Fibroblast of skin of right biceps (primary cell): ENCODE measurements at regions not wholly inside any gene's neighbourhood (a gene's known extent, or its start where the extent isn't known, plus 50 kb on each side); places are given as distances from the start of the nearest gene placed in this dataset.
"Not testable (repeated sequence)": the region's sequence is repeated elsewhere in the genome, so short reads cannot be mapped to it uniquely, and the experiment has no call there.

ENCODE experiments used
- DNase-seq: peaks from one replicate; pipeline ENCODE4 v3.0.0-alpha.2; 2013

DNA sequence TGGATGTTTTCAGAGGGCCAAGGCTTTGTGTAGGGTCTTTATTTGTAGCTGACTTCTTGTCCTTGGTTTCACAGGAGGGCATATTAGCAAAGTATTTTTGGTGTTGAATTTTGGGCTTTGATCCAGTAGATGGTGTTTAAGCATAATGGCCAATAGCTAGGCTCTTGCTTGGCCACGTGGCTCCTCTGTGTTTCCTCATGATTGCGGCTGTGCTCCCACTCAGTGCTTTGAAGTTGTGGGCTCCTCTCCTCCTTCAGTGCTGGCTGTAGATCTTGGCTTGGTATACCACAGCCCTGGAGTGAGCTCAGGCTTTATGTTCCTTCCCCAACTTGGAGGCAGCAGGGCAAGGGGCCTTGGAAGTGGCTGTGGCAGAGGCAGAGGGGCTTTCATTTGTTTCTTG is 107.2 kb upstream of the CENPE start:
- no peak for DNase-seq

DNA sequence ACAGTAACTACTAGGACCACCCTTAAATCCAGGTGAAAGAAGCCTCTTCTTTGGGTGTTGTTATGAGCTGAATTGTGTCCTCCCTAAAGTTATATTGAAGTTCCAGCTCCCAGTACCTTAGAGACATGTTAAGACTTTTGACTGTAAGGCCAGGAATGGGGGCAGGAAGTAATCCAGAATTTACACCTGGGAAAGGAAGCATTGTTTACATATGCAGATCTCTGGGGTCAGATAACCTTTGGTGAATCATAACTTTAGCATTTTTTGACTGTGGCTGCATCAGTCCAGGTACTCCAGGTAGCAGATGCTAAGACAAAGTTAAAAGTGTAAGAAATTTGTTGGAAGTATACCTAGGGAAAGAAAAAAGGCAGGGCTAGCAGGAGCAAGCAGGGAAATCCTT is 104.9 kb upstream of the CENPE start:
- no peak for DNase-seq

DNA sequence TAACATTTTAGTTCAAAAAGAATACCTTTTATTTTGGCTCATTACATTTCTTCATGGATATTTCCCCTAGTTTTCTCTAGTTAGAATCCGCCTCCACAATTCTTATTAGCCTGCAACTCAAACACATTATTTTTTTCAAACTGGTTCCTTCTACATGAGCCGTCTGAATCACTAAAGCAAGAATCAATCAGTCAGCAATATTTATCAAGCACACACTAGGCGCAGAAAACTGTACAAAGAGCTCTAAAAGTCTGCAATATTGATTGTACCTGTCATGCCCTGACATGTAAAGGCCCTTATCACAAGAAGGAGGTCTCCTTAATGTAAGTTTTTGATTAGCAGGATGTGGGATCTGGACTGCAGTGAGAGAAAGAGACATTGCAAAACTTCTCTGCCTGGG is 94.8 kb upstream of the CENPE start:
- DNase-seq: no peak

DNA sequence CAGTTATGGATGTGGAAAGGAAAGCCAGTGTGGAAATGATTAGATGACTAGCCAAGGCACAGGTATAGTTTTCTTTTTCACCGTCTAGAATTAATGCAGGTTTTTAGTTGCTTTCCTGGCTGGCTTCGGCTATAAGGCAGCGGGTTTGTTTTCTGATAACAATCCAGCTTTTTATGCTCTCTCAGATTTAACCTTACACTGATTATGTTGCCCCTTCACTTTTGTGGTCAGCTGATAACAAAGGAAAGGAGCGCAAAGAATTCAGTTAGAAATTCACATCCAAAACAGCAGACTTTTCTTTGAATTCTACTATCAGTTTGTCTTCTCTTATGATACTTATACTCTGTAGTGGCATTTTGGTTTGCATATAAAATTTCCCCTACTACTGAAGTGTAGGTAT is 94.2 kb upstream of the CENPE start:
- no peak for DNase-seq

DNA sequence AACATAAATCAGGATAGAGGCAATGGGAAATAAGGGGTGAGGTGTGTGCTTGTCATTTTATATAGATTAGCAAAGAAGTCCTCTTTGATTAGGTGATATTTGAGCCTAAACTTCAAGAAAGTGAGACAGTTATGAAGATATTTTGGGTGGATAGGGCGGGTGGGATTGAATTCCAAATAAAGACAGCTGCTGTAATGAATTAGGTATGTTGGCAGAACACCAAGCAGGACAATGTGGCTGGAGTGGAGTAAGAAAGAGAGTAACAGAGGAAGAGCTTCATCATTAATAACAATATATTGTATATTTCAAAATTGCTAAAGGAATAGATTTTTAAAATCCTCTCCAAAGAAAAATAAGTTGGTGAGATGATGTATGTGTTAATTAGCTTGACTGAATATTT is 91.0 kb upstream of the CENPE start:
- DNase-seq: no peak

DNA sequence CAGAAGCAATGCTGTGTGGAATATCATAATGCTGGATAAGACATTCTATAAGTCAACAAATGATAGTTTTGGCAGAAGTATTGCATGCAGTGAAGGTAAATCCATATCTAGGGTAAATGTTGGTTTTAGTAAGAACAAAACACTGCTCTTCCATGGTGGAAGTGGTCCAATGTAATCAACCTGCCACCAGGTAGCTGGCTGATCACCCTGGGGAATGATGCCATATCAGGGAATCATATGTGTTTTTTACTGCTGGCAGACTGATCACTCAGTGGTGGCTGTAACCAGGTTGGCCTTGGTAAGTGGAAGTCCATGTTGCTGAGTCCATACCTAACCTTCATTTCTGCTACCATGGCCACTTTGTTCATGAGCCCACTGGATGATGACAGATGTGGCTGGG is 74.0 kb upstream of the CENPE start:
- DNase-seq: no peak

DNA sequence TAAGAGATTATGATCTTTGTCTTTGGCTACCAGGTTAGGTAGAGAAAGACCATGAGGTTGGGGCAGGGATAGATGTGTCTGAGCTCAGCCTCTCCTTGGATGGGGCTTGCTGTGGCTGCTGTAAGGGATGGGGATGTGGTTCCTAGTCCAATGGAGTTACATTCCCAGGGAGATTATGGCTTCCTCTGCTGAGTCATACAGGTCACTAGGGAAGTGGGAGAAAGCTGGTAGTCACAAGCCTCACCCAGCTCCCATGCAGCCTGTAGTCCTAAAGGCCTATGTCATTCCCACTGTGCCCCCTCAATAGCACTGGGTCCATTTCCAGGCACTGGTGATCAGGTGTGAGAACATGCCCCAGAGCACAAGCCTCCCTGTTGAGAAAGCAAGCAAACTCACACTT is 70.6 kb upstream of the CENPE start:
- no peak for DNase-seq

DNA sequence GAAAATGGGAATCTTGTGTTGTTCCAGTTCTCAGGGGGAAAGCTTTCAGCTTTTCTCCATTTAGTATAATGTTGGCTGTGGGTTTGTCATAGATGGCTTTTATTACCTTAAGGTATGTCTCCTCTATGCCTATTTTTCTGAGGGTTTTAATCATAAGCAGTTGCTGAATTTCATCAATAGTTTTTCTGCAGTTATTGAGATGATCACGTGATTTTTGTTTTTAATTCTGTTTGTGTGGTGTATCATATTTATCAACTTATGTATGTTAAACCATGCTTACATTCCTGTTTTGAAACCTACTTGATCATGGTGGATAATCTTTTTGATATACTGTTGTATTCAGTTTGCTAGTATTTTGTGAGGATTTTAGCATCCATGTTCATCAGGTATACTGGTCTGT is 66.8 kb upstream of the CENPE start:
- no peak for DNase-seq

DNA sequence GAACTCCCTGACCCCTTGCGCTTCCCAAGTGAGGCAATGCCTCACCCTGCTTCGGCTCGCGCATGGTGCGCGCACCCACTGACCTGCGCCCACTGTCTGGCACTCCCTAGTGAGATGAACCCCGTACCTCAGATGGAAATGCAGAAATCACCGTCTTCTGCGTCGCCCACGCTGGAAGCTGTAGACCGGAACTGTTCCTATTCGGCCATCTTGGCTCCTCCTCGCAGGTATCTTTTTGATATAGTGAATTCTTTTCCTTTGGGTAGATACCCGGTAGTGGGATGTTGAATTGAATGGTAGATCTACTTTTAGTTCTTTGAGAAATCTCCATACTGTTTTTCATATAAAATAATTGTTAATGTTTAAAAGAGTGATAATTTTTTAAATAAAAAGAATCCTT is 57.9 kb upstream of the CENPE start:
- DNase-seq: not testable (repeated sequence)
